ENCODE measurements at regions not wholly inside any gene's neighbourhood (a gene's known extent, or its start where the extent isn't known, plus 50 kb on each side); places are given as distances from the start of the nearest gene placed in this dataset.

DNA sequence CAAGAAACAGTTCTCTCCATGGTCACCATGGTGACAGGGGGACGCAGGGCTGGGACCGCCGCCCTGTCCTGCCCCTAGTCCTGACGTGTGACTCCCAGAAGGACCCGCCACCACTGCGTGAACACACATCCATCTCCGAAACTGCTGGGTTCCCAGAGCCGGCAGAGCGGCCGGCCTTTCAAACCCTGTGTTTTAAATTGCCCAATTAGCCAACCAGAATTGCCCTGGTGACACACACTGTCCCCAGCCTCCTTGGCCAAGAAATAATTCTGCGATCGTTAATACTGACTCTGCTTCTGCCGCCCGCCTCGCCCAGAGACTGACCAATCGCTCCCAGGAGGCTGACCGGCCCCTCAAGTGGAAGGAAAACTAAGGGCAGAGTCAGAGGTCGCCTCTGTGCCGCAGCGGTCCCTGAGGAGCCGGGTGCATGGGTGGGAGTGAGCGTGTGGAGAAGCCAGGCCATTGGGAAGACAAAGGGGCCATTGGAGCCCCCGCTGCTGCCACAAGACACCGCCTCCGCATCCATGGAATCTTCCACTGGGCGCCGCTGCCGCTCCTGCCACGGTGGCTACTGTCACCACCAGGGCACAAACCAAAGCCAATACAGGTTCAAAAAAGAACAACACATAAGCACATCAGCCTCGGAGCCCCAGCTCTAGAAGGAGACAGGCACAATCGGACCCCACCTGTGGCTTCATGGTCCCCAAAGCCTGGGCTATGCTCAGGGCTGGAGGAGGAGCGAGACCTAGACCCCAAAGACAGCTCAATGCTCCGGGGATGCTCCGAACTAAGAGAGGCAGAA is 273.2 kb downstream of the NPHP4 start:
- TF ChIP-seq, protein P1, sequence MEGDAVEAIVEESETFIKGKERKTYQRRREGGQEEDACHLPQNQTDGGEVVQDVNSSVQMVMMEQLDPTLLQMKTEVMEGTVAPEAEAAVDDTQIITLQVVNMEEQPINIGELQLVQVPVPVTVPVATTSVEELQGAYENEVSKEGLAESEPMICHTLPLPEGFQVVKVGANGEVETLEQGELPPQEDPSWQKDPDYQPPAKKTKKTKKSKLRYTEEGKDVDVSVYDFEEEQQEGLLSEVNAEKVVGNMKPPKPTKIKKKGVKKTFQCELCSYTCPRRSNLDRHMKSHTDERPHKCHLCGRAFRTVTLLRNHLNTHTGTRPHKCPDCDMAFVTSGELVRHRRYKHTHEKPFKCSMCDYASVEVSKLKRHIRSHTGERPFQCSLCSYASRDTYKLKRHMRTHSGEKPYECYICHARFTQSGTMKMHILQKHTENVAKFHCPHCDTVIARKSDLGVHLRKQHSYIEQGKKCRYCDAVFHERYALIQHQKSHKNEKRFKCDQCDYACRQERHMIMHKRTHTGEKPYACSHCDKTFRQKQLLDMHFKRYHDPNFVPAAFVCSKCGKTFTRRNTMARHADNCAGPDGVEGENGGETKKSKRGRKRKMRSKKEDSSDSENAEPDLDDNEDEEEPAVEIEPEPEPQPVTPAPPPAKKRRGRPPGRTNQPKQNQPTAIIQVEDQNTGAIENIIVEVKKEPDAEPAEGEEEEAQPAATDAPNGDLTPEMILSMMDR (IDR thresholded peaks at IDR 0.05; ENCODE audit: borderline replicate concordance, extremely low read depth, low read length, poor library complexity, severe bottlenecking) = no peak
- no peak for TF ChIP-seq EZH2 (IDR thresholded peaks at IDR 0.05; ENCODE audit: borderline replicate concordance, low read depth, low read length, severe bottlenecking)
